ENCODE measurements at regions not wholly inside any gene's neighbourhood (a gene's known extent, or its start where the extent isn't known, plus 50 kb on each side); places are given as distances from the start of the nearest gene placed in this dataset.

- Histone ChIP-seq H3K9me3 (ENCODE audit: insufficient read depth, low read length) (no peaks in the 10 kb centered on the region), H2AFZ (ENCODE audit: low read depth, low read length, severe bottlenecking) (no peak overlapping the region), H3K27me3 (ENCODE audit: low read length) (no peaks in the 10 kb centered on the region), H3K27ac (ENCODE audit: low read depth, low read length) (no peak overlapping the region), H3K4me3 (ENCODE audit: insufficient read depth, low read length, poor library complexity, severe bottlenecking) (no peak overlapping the region), H3K79me2 (ENCODE audit: insufficient read depth, low read length) (no peaks in the 10 kb centered on the region), H3K36me3 (ENCODE audit: low read length) (no peaks in the 10 kb centered on the region), H3K9ac (ENCODE audit: low read length) (no peak overlapping the region), H4K20me1 (ENCODE audit: low read depth, low read length) (no peaks in the 10 kb centered on the region), H3F3A (ENCODE audit: insufficient read depth) (no peaks in the 10 kb centered on the region), H3K9me2 (replicated peaks; ENCODE audit: insufficient read depth, low read length) (no peaks in the 10 kb centered on the region), H3K4me2 (ENCODE audit: low read depth, low read length, poor library complexity, severe bottlenecking) (no peak overlapping the region)
- TF ChIP-seq CTCF (IDR thresholded peaks at IDR 0.05; ENCODE audit: insufficient read depth, low read length, poor library complexity, severe bottlenecking), result no peak
- no peak for TF ChIP-seq EZH2phosphoT487 (conservative IDR thresholded peaks at IDR 0.05; ENCODE audit: low read length)
Observed at GRCh38 chr3:195009616-195010015, 261.3 kb downstream of the XXYLT1 start.

GRCh38 chr3:195010551-195011100 lies 260.3 kb downstream of the XXYLT1 start:
- H3K4me2 ChIP-seq (ENCODE audit: low read depth, low read length, poor library complexity, severe bottlenecking), result no peak overlapping the region
- no peak overlapping the region for H3K9ac ChIP-seq (ENCODE audit: low read length)
- H3K9me2 ChIP-seq (replicated peaks; ENCODE audit: insufficient read depth, low read length), result no peaks in the 10 kb centered on the region
- H3K27ac ChIP-seq (ENCODE audit: low read depth, low read length), result no peak overlapping the region
- no peaks in the 10 kb centered on the region for H3K9me3 ChIP-seq (ENCODE audit: insufficient read depth, low read length)
- H4K20me1 ChIP-seq (ENCODE audit: low read depth, low read length), result no peaks in the 10 kb centered on the region
- H3F3A ChIP-seq (ENCODE audit: insufficient read depth), result no peaks in the 10 kb centered on the region
- H3K36me3 ChIP-seq (ENCODE audit: low read length), result no peaks in the 10 kb centered on the region
- H3K27me3 ChIP-seq (ENCODE audit: low read length), result no peaks in the 10 kb centered on the region
- no peak overlapping the region for H3K4me3 ChIP-seq (ENCODE audit: insufficient read depth, low read length, poor library complexity, severe bottlenecking)
- TF ChIP-seq EZH2phosphoT487 (conservative IDR thresholded peaks at IDR 0.05; ENCODE audit: low read length) (no peak), CTCF (IDR thresholded peaks at IDR 0.05; ENCODE audit: insufficient read depth, low read length, poor library complexity, severe bottlenecking) (no peak)
- H3K79me2 ChIP-seq (ENCODE audit: insufficient read depth, low read length), result no peaks in the 10 kb centered on the region
- H2AFZ ChIP-seq (ENCODE audit: low read depth, low read length, severe bottlenecking), result no peak overlapping the region

GRCh38 chr3:195011231-195011834 lies 259.6 kb downstream of the XXYLT1 start:
- no peak overlapping the region for H3K9ac ChIP-seq (ENCODE audit: low read length)
- no peaks in the 10 kb centered on the region for H3K36me3 ChIP-seq (ENCODE audit: low read length)
- no peak overlapping the region for H3K27ac ChIP-seq (ENCODE audit: low read depth, low read length)
- H3K4me3 ChIP-seq (ENCODE audit: insufficient read depth, low read length, poor library complexity, severe bottlenecking), result no peak overlapping the region
- no peaks in the 10 kb centered on the region for H3K27me3 ChIP-seq (ENCODE audit: low read length)
- H4K20me1 ChIP-seq (ENCODE audit: low read depth, low read length), result no peaks in the 10 kb centered on the region
- H3K9me3 ChIP-seq (ENCODE audit: insufficient read depth, low read length), result no peaks in the 10 kb centered on the region
- TF ChIP-seq EZH2phosphoT487 (conservative IDR thresholded peaks at IDR 0.05; ENCODE audit: low read length), result no peak
- TF ChIP-seq CTCF (IDR thresholded peaks at IDR 0.05; ENCODE audit: insufficient read depth, low read length, poor library complexity, severe bottlenecking), result no peak
- H3K9me2 ChIP-seq (replicated peaks; ENCODE audit: insufficient read depth, low read length), result no peaks in the 10 kb centered on the region
- no peak overlapping the region for H3K4me2 ChIP-seq (ENCODE audit: low read depth, low read length, poor library complexity, severe bottlenecking)
- no peaks in the 10 kb centered on the region for H3K79me2 ChIP-seq (ENCODE audit: insufficient read depth, low read length)
- no peak overlapping the region for H2AFZ ChIP-seq (ENCODE audit: low read depth, low read length, severe bottlenecking)
- no peaks in the 10 kb centered on the region for H3F3A ChIP-seq (ENCODE audit: insufficient read depth)

Data from SU-DHL-6 (cell line).